ENCODE measurements at regions not wholly inside any gene's neighbourhood (a gene's known extent, or its start where the extent isn't known, plus 50 kb on each side); places are given as distances from the start of the nearest gene placed in this dataset.

- H3K27me3 ChIP-seq (ENCODE audit: insufficient read depth, low read length) = no peaks in the 10 kb centered on the region
- CTCF ChIA-PET = interaction anchor here (1.5 to 1.6 kb wide), 2 partner anchors 33 to 202 kb away, joined by 3 to 5 read pairs; partner anchors contain the start of gene AHR
- intact Hi-C loops (cut with micrococcal nuclease) = no loop called here
- no peaks in the 10 kb centered on the region for H3K79me2 ChIP-seq (ENCODE audit: insufficient read depth, low read length)
- peaks cover 21 to 26% of the 10 kb centered on the region in 2 experiments; a peak in 3 of 4 replicates for H3K4me1 ChIP-seq (ENCODE audit: control insufficient read depth in 1 of 2, insufficient read depth in 2 of 2, low read length in 2 of 2)
- no peak overlapping the region for H3K4me3 ChIP-seq (replicated peaks in 1 of 2; ENCODE audit: low read depth in 1 of 2, low read length in 2 of 2)
- no peak overlapping the region for H3K9ac ChIP-seq (ENCODE audit: low read length)
- no peak overlapping the region for H2AFZ ChIP-seq (ENCODE audit: low read depth, low read length, poor library complexity, severe bottlenecking)
- DNase-seq (ENCODE audit: low read depth, low spot score) (no peak), ATAC-seq (no peak)
- TF ChIP-seq YY1 (IDR thresholded peaks at IDR 0.05; ENCODE audit: extremely low read depth, insufficient replicate concordance, low read depth, low read length) (no peak), ATF3 (IDR thresholded peaks at IDR 0.05) (no peak), EGR1 (IDR thresholded peaks at IDR 0.05; ENCODE audit: low read depth) (no peak)
- no peaks in the 10 kb centered on the region for H3K36me3 ChIP-seq (ENCODE audit: control insufficient read depth in 1 of 2, insufficient read depth in 2 of 2, low read length in 2 of 2)
- BruUV-seq (replicated peaks) = no TSS peak
- H3K9me3 ChIP-seq (ENCODE audit: control insufficient read depth in 1 of 2, insufficient read depth in 1 of 2, low read depth in 1 of 2, low read length in 2 of 2) = no peaks in the 10 kb centered on the region
- H3K27ac ChIP-seq (ENCODE audit: low read depth, low read length) = no peak overlapping the region
- H3K9me2 ChIP-seq (ENCODE audit: insufficient read depth) = no peaks in the 10 kb centered on the region; the same call in 1 of the 2 replicates
- H3K4me2 ChIP-seq (ENCODE audit: low read length) = no peak overlapping the region
- RAD21 ChIA-PET (ENCODE audit: low non-redundant PET in 1 of 2, low total read pairs in 2 of 2, uncharacterized antibody in 2 of 2, unreplicated experiment in 2 of 2) = interaction anchor here in 1 of 2 experiments (0.6 kb wide), 1 partner anchor 153 kb away, joined by 3 read pairs; no protein-coding TSS in a partner anchor
- H4K20me1 ChIP-seq (ENCODE audit: insufficient read depth) = no peaks in the 10 kb centered on the region
- POLR2A ChIA-PET = no interaction called here
Measured at GRCh38 chr7:17095931-17096330, 202.5 kb upstream of the AHR start.

- no peak overlapping the region for H3K4me2 ChIP-seq (ENCODE audit: low read length)
- H3K27ac ChIP-seq (ENCODE audit: low read depth, low read length) = no peak overlapping the region
- H2AFZ ChIP-seq (ENCODE audit: low read depth, low read length, poor library complexity, severe bottlenecking) = no peak overlapping the region
- ChIA-PET RAD21 (ENCODE audit: low non-redundant PET in 1 of 2, low total read pairs in 2 of 2, uncharacterized antibody in 2 of 2, unreplicated experiment in 2 of 2) (no interaction called here), POLR2A (no interaction called here), CTCF (no interaction called here)
- H4K20me1 ChIP-seq (ENCODE audit: insufficient read depth) = no peaks in the 10 kb centered on the region
- H3K4me1 ChIP-seq (ENCODE audit: control insufficient read depth in 1 of 2, insufficient read depth in 2 of 2, low read length in 2 of 2) = peaks cover 21 to 26% of the 10 kb centered on the region in 2 experiments; a peak in 3 of 4 replicates
- H3K9me2 ChIP-seq (ENCODE audit: insufficient read depth) = no peaks in the 10 kb centered on the region; the same call in 1 of the 2 replicates
- H3K36me3 ChIP-seq (ENCODE audit: control insufficient read depth in 1 of 2, insufficient read depth in 2 of 2, low read length in 2 of 2) = no peaks in the 10 kb centered on the region
- intact Hi-C loops (cut with micrococcal nuclease) = no loop called here
- H3K27me3 ChIP-seq (ENCODE audit: insufficient read depth, low read length) = no peaks in the 10 kb centered on the region
- H3K9ac ChIP-seq (ENCODE audit: low read length) = no peak overlapping the region
- no TSS peak for BruUV-seq (replicated peaks)
- no peaks in the 10 kb centered on the region for H3K9me3 ChIP-seq (ENCODE audit: control insufficient read depth in 1 of 2, insufficient read depth in 1 of 2, low read depth in 1 of 2, low read length in 2 of 2)
- no peak for DNase-seq (ENCODE audit: low read depth, low spot score)
- no peak for TF ChIP-seq SRF (IDR thresholded peaks at IDR 0.05; ENCODE audit: low read depth)
- no peak for TF ChIP-seq POLR2AphosphoS5 (IDR thresholded peaks at IDR 0.05; ENCODE audit: low read depth, low read length)
- TF ChIP-seq CEBPB (IDR thresholded peaks at IDR 0.05; ENCODE audit: low read depth) = no peak
- TF ChIP-seq TCF7L2 (IDR thresholded peaks at IDR 0.05; ENCODE audit: borderline replicate concordance, extremely low read depth, insufficient read depth, insufficient read length) = no peak
- TF ChIP-seq YY1 (IDR thresholded peaks at IDR 0.05; ENCODE audit: extremely low read depth, insufficient replicate concordance, low read depth, low read length) = no peak
- TF ChIP-seq ELF1 (IDR thresholded peaks at IDR 0.05; ENCODE audit: borderline replicate concordance, low read depth) = no peak
- TF ChIP-seq CBX3 (IDR thresholded peaks at IDR 0.05; ENCODE audit: low read depth) = no peak
- no peak for TF ChIP-seq POLR2A (IDR thresholded peaks at IDR 0.05; ENCODE audit: borderline replicate concordance, extremely low read depth, insufficient read depth, insufficient read length)
- no peak for TF ChIP-seq SIN3A (IDR thresholded peaks at IDR 0.05; ENCODE audit: low read depth)
- no peak for TF ChIP-seq ZNF274 (IDR thresholded peaks at IDR 0.05; ENCODE audit: low read depth, low read length)
- H3K79me2 ChIP-seq (ENCODE audit: insufficient read depth, low read length) = no peaks in the 10 kb centered on the region
- no peak for ATAC-seq
- H3K4me3 ChIP-seq (replicated peaks in 1 of 2; ENCODE audit: low read depth in 1 of 2, low read length in 2 of 2) = no peak overlapping the region
Measured at GRCh38 chr7:17097668-17098297, 200.7 kb upstream of the AHR start.

All from HCT116 (cell line).